Epidermal melanocyte (primary cell): ENCODE measurements at regions not wholly inside any gene's neighbourhood (a gene's known extent, or its start where the extent isn't known, plus 50 kb on each side); places are given as distances from the start of the nearest gene placed in this dataset.

Source experiments
- DNase-seq: peaks from one replicate; pipeline ENCODE4 v3.0.0; 2011; ENCODE audit warnings: low spot score; ENCODE audit not compliant: insufficient read length

- no peak for DNase-seq
Observed at GRCh38 chr6:91834813-91835212, 1247.9 kb upstream of the MAP3K7 start.

- no peak for DNase-seq
Observed at GRCh38 chr6:91827151-91827550, 1240.3 kb upstream of the MAP3K7 start.

GRCh38 chr6:91826128-91826527 lies 1239.3 kb upstream of the MAP3K7 start:
- no peak for DNase-seq

- DNase-seq = no peak
Observed at GRCh38 chr6:91824331-91824730, 1237.5 kb upstream of the MAP3K7 start.

GRCh38 chr6:91822581-91822980 lies 1235.7 kb upstream of the MAP3K7 start:
- DNase-seq = no peak

- no peak for DNase-seq
Observed at GRCh38 chr6:91816335-91816734, 1229.5 kb upstream of the MAP3K7 start.

GRCh38 chr6:91813641-91814040 lies 1226.8 kb upstream of the MAP3K7 start:
- no peak for DNase-seq

DNA sequence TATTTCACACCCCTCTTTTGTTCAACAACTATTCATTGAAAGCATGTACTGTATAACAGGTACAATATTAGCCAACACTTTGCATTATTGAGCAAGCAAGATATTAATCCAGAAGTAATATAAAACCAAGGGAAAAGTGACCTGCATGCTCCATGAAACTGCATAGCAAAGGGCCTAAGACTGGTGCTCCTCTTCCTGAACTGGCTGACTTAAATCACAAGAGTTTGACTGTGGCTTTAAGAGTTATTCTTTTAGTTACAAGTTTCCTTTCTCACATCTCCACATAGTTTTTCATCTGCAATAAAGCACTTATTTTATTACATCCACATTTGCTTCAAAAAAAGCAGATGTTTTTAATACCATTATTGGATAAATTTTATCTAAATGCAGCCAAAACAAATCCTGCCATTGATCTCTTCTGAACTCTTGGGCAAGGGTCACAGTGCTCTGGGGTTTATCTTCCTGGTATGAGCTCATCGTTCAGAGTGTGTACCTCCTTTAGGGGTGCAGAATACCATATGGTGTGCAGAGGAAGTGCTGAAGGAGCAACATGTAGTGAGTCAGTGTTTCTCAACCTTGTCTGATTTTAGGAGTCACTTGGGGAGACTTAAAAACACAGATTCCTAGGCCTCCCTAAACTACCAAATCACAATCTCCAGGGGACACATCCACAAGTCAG lies 1225.9 kb upstream of the MAP3K7 start:
- no peak for DNase-seq

- DNase-seq = no peak
Observed at GRCh38 chr6:91804981-91805380, 1218.1 kb upstream of the MAP3K7 start.

DNA sequence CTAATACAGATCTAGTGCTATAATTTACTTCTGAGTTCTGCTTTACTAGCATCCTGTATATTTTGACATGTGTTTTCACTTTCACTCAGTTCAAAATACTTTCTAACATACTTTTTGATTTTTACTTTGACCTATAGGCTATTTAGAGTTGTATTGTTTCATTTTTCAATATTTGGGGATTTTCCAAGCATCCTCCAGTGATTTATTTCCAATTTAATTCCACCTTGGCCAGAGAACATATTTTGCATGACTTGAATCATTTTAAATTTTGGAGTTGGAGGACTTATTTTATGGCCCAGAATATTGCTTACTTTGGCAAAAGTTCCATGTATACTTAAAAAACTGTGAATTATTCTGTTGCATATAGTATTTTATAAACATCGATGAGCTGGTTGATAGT lies 1215.6 kb upstream of the MAP3K7 start:
- DNase-seq = no peak

- no peak for DNase-seq
Observed at GRCh38 chr6:91796603-91797002, 1209.7 kb upstream of the MAP3K7 start.

GRCh38 chr6:91788501-91788900 lies 1201.6 kb upstream of the MAP3K7 start:
- DNase-seq = no peak

GRCh38 chr6:91786474-91787184 lies 1199.8 kb upstream of the MAP3K7 start:
- DNase-seq = no peak

GRCh38 chr6:91782802-91783201 lies 1195.9 kb upstream of the MAP3K7 start:
- DNase-seq = no peak

DNA sequence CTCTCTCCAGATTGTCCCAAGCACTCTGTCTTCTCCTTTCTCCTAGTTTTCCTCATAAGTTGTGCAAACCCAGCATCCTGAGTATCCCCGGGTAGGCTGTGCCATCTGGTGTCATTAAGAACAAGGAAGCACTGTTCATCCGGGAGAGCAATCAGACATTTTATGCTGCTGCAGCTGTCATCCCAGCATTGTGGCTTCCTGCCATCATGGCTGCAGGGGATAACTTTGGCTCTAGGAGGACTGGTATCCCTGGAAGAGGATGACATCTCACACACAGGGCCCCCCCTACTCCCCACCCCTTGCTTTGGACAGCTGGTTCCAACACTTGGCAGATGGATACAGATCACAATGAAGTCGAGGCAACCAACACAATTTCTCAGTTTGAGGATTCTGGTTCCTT lies 1195.1 kb upstream of the MAP3K7 start:
- no peak for DNase-seq

DNA sequence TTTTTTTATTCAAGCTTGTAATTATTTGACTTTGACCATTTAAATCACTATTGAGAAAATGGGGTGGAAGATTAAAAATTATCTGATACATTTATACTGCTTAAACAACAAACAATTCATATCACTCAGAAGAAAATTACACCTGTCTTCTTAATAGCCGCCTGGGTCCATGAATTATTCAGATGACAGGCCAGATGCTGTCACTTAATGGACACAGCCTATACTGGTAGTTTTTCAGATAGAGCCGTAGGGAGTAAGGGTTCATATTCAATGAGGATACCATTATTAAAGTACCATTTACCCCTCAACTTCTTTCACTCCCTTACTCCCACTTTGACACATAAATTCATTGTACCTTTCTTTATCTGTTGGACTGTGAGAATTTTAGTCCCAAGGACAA lies 1193.4 kb upstream of the MAP3K7 start:
- no peak for DNase-seq

DNA sequence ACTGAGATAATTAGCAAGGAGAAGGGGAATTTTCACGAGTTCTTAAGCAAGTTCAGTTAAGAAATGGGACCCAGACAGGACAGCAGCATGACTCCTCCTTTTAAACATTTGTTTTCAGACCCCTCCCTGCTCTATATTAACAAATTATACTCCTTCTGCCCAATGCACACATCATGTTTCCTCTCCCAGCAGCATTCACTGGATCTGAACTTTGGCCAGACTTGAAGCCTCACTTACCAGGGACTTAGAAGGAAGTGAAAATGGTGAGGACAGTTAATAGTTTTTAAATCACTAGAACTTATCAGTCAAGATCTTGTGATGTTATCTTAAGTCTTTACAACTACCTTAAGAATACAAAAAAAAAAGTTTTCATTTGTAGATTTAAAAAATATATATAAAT lies 1174.7 kb upstream of the MAP3K7 start:
- no peak for DNase-seq

- no peak for DNase-seq
Observed at GRCh38 chr6:91754691-91755090, 1167.8 kb upstream of the MAP3K7 start.

DNA sequence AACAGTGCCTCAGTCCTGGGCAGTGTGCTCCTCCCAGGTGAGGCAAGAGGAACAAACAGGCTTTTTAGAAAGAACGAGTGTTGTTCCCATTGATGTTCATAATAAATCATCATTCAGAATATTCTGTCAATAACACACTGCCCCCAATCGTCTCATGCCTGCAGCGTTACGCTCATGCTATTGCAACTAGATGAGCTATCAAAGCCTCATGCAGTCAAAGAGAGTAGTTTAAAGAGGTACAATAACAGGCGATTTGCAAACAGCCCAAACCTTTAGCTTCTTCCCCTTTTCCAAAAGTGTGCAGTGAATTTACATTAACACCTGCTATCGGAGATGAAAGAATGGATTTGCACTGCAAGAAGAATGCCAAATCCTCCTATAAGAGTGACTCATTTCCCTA lies 1164.7 kb upstream of the MAP3K7 start:
- DNase-seq = no peak

DNA sequence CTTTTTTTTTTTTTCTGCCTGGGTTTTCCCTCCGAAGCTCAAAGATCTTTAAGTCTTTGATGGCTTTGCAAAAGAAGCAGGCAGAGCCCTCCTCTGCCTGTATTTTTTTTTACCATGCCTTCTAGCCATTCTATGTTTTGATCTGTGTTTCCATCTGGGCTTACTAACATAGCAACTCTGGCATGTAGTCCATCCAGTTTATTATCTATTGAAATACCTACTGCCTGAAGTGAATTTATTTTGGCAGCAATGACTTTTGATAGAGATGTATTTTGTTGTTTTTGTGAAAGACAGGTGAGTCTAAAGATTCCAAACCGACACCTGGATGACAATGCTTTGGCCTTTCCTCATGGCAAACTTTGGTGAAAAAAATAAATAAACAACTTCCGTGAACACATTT lies 1157.7 kb upstream of the MAP3K7 start:
- no peak for DNase-seq

GRCh38 chr6:91743756-91744155 lies 1156.9 kb upstream of the MAP3K7 start:
- no peak for DNase-seq

DNA sequence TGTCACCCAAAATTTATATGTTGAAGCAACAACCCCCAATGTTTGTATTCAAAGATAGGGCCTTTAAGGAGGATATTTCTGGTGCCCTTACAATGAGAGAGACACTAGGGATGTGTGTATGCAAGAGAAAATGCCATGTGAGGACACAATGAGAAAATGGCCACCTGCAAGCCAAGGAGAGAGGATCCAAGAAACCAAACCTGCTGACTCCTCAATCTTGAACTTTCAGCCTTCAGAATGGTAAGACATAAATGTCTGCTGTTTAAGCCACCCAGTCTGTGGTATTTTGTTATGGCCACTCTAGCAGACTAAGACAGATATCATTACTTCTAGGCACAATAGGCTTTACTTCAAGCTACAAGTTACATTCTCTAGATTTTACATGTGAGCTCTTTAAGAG lies 1145.1 kb upstream of the MAP3K7 start:
- DNase-seq = no peak

GRCh38 chr6:91730710-91731109 lies 1143.8 kb upstream of the MAP3K7 start:
- no peak for DNase-seq
